ENCODE measurements at regions not wholly inside any gene's neighbourhood (a gene's known extent, or its start where the extent isn't known, plus 50 kb on each side); places are given as distances from the start of the nearest gene placed in this dataset.

DNA sequence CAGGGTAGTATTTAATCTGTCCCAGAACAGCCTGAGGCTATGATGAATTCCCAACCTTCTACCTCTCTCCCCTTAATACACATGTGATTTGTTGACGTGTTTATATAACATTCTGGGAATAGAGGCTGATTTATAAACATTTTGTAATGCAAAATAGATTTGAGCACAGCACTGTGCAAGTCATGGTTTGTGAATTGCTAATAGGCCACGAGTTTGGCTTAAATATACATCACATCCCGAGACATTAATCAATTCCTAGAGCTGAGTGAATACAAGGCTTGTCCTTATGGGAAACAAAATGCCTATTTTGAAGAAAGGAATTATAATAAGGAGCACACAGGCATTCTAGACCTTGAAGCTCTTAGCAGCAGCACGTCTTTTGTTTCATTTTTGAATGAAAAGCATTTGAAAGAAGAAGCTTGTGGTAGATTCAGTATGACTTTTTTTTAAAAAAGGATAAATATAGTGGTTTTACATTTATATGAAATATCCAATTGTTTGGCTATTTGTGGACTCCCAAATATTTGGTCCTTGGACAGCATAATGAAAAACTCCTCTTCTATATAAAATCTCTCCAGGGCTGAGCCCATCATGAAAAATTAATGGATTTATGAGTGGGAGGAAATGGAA, 116.4 kb downstream of the SLC17A6 start:
- TF ChIP-seq ARNT (IDR thresholded peaks at IDR 0.05), result no peak
- no peak for TF ChIP-seq FOXM1 (IDR thresholded peaks at IDR 0.05; ENCODE audit: borderline replicate concordance)

All from HEK293T (cell line).